Mucosa of rectum (tissue), 2 donors: ENCODE measurements at regions not wholly inside any gene's neighbourhood (a gene's known extent, or its start where the extent isn't known, plus 50 kb on each side); places are given as distances from the start of the nearest gene placed in this dataset.

ENCODE experiments used
- H3K27ac ChIP-seq, 2 donors: one replicate each; pipeline ENCODE4 v1.7.0; 2013; ENCODE audit warnings: inconsistent platforms in 2 of 2, low read depth in 2 of 2, low read length in 2 of 2
- H3K27me3 ChIP-seq, 2 donors: one replicate each; pipeline ENCODE4 v1.7.0; 2013; ENCODE audit warnings: low read length in 2 of 2; ENCODE audit not compliant: control insufficient read depth in 2 of 2, insufficient read depth in 2 of 2
- H3K36me3 ChIP-seq, 2 donors: one replicate each; pipeline ENCODE4 v1.7.0; 2013; ENCODE audit warnings: low read length in 2 of 2; ENCODE audit not compliant: control insufficient read depth in 2 of 2, insufficient read depth in 2 of 2
- H3K4me1 ChIP-seq, 2 donors: one replicate each; pipeline ENCODE4 v1.7.0; 2013; ENCODE audit warnings: low read length in 2 of 2, mild to moderate bottlenecking in 1 of 2; ENCODE audit not compliant: control insufficient read depth in 2 of 2, insufficient read depth in 2 of 2
- H3K4me3 ChIP-seq, 2 donors: one replicate each; pipeline ENCODE4 v1.7.0; 2013; ENCODE audit warnings: low read length in 2 of 2
- H3K9ac ChIP-seq, 2 donors: one replicate each; pipeline ENCODE4 v1.7.0; 2013; ENCODE audit warnings: low read length in 2 of 2, low read depth in 1 of 2, mild to moderate bottlenecking in 1 of 2
- H3K9me3 ChIP-seq, 2 donors: one replicate each; pipeline ENCODE4 v1.7.0; 2013; ENCODE audit warnings: low read length in 2 of 2; ENCODE audit not compliant: control insufficient read depth in 2 of 2
- donor health status: healthy.
- donor health status: Normal muscosa, but diverticular disease.

DNA sequence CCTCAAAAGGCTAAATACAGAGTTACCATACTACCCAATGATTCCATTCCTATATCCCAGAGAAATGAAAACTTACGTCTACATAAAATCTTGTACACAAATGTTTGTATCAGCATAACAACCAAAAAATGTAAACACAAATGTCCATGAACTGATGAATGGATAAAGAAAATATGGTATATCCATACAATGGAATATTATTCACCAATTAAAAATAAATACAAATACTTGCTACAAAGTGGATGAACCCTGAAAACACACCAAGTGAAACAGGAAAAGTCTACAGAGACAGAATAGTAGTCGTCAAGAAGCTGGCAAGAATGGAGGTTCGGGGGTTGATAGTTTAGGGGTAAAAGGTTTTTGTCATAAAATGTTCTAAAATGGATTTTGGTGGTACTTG lies 54.0 kb upstream of the ANKRD28 start:
- Histone ChIP-seq H3K9ac (no peak overlapping the region), H3K9me3 (no peaks in the 10 kb centered on the region), H3K27ac (no peak overlapping the region), H3K4me1 (no peaks in the 10 kb centered on the region), H3K27me3 (no peaks in the 10 kb centered on the region), H3K36me3 (no peaks in the 10 kb centered on the region), H3K4me3 (no peak overlapping the region)

DNA sequence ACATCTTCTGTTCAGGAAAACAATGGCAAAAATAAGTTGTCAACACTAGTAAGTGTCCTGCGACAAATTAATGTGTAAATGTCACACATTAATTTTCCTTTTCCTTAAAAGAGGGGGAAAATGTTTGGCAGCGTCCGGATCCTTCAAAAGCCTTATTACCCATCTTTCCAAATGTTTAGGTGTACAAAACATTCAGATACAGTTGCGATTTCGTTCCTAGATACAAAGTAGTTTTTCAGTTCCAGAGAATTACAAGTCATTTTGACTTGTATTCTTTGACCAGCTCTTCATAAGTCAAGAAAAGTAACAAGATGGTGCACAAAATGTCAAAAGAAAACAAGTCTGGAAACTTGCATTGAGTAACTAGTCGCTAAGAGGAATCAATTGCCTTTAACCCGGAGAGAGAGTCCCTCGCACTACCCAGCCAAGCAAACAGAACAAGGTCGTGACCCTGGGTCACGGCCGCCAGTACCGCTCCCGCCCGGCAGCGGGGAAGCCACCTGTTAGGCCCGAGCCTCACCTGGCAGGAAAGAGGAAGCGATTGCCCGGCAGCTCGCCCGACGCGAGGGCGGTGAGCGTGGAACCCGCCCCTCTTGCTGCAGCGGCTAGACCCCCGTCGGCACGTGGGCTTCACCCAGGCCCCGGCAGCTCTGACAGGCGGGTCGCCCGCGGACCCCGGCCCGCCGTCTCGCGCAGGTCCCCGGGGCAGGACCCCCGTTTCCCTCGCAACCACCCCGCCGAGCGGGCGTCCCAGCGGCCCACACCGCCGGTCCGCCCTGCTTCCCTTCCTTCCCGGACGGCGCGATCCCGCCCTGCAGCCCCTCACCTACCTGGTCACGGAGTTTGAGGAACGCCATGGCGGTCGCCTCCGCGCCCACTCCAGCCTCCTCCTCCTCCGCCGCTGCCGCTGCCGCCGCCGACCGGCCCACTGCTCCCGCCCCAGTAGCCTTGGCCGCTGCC lies 61.0 kb upstream of the ANKRD28 start:
- peak overlapping the region; percentile 75 to 85 for H3K9ac ChIP-seq

DNA sequence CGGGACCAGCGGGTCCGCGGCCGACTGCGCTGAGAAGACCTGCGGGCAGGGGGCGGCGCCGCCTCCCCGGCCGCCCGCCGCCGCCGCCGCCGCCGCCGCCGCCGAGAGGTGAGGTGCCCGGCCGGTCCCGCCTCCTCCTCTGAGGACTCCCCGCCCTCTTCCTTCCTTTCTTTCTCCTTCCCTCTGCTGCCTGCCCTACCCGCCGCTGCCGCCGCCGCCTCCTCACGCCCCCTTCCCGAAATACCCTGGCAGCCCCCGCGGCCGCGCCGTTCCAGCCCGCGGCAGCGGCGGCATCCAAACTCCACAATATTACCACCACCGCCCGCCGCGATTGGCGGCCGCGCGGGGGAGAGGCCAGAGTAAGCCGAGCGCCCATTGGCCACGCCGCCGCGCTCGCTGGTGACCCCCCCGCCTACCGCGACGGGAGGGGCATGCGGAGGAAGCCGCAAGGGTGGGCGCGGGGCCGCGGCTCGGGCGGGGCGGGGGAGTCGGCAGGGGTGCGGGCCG lies 61.8 kb upstream of the ANKRD28 start:
- peak overlapping the region in 1 of 2 donors; percentile 85 for H3K9ac ChIP-seq

More for the DNA sequence above, 61.0 kb upstream of the ANKRD28 start:
- H3K4me3 ChIP-seq = peak overlapping the region; percentile 64 to 80
- H3K9me3 ChIP-seq = no peaks in the 10 kb centered on the region
- H3K36me3 ChIP-seq = no peaks in the 10 kb centered on the region
- no peaks in the 10 kb centered on the region for H3K27me3 ChIP-seq
- H3K27ac ChIP-seq = peak overlapping the region; percentile 86 to 90
- H3K4me1 ChIP-seq = peaks cover 5 to 11% of the 10 kb centered on the region in 2 donors

DNA sequence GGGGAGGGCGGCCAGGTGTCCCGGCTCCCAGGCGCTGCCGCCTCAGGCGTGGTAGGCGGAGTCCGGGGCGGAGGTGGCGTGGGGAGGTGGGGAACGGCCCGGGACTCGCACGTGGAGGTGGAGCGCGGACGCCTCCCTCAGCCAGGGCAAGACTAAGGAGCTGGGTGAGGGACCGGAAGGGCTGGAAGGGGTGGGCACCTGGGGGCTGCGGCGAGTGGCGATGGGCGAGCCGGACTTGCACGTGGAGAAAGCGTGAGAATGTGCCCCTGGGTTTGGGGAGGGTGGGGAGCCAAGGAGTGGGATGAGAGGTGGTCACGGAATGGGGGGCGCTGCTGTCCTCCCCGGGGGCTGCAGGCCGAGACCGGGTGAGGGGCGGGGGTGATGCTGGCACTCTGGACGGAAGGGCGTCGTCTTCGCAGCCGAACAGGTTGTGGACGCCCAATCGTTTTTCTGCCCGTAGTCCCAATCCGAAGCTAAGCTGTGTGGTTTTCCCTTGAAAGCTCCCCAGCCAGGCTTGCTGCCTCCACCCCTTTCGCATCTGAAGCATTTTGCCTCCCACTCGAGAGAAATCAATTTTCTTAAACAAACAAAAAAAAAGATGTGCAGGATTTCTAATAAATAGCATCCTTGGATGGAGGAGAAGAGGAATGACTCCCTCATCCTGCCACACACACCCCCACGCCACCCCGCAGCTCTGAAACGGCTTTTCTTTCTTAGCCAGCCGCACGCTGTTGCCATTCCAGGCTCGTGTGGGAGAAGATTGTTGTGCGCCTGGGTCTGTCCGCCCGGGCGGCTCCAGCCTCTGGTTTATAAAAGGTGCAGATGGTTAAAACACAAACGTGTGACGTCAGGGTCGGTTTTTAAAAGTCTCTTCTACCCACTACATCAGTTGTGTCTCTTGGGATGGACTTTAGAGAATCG lies 62.5 kb upstream of the ANKRD28 start:
- no peaks in the 10 kb centered on the region for H3K27me3 ChIP-seq
- peak overlapping the region; percentile 65 to 79 for H3K4me3 ChIP-seq
- H3K9ac ChIP-seq = peak overlapping the region; percentile 46 to 52
- H3K4me1 ChIP-seq = peaks cover 5 to 11% of the 10 kb centered on the region in 2 donors
- no peaks in the 10 kb centered on the region for H3K36me3 ChIP-seq
- H3K27ac ChIP-seq = peak overlapping the region; percentile 86 to 90
- no peaks in the 10 kb centered on the region for H3K9me3 ChIP-seq

More for the DNA sequence above, 61.8 kb upstream of the ANKRD28 start:
- H3K27ac ChIP-seq = peak overlapping the region; percentile 86 to 90
- H3K4me1 ChIP-seq = peaks cover 5 to 11% of the 10 kb centered on the region in 2 donors
- H3K36me3 ChIP-seq = no peaks in the 10 kb centered on the region
- peak overlapping the region; percentile 64 to 80 for H3K4me3 ChIP-seq
- no peaks in the 10 kb centered on the region for H3K27me3 ChIP-seq
- no peaks in the 10 kb centered on the region for H3K9me3 ChIP-seq

DNA sequence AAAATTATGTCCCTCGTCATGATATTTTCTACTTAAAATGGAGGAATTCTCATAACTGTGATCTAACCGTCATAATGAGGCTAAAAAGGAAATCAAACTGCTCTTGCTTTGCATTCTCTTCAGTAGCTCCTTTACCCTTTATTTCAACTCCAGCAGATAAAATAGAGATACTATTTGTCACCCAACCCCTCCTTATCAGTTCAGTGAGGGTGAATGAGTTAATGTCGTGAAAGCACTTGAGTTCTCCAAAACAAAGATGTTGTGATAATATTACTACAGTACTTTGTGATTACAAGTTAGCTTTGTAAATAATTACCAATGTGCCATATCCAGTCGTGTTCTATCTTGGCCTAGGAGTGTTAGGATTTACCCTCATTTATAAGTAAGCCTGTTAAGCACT lies 63.4 kb upstream of the ANKRD28 start:
- no peak overlapping the region for H3K9ac ChIP-seq
- H3K9me3 ChIP-seq = no peaks in the 10 kb centered on the region
- no peak overlapping the region for H3K4me3 ChIP-seq
- peaks cover 5 to 11% of the 10 kb centered on the region in 2 donors for H3K4me1 ChIP-seq
- H3K27me3 ChIP-seq = no peaks in the 10 kb centered on the region
- H3K36me3 ChIP-seq = no peaks in the 10 kb centered on the region
- H3K27ac ChIP-seq = no peak overlapping the region

DNA sequence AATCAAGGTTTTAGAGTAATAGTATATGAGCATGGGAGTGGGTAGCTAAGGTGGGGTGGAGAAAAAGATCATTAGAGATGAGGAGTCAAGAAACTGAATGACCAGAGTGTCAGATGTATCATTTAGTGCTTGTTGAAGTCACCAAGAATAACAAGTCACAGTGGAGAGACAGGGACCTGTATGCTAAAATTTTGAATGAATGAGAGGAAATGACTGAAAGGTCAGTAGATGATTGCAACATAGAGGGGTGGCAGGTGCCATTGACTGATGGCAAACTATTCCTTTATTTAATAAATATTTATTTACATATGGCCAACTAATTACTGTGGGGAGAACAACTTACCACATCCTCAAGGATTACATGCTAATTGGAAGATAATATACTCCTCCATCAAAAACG lies 75.0 kb upstream of the ANKRD28 start:
- no peaks in the 10 kb centered on the region for H3K4me1 ChIP-seq
- no peak overlapping the region for H3K9ac ChIP-seq
- H3K9me3 ChIP-seq = no peaks in the 10 kb centered on the region
- no peak overlapping the region for H3K27ac ChIP-seq
- no peaks in the 10 kb centered on the region for H3K27me3 ChIP-seq
- H3K4me3 ChIP-seq = no peak overlapping the region
- H3K36me3 ChIP-seq = no peaks in the 10 kb centered on the region

DNA sequence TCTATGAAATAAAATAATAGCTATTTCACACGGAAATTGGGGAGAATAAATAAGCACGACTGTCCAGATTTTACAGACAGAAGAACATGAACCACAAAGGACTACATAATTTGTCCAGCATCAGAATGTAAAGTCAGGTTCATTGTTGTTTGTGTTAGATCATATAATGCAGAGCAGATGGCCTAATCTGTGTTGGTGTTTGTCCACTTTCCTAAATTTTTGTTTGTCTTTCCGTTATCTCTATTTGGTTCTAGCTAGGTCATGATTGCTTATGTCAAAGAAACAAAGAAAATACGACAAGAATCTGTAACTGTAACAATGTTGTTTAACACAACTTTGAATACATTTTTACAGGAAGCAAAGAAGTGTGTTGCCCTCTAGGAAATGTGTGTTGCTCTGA lies 75.6 kb upstream of the ANKRD28 start:
- Histone ChIP-seq H3K9me3 (no peaks in the 10 kb centered on the region), H3K27ac (no peak overlapping the region), H3K9ac (no peak overlapping the region), H3K4me1 (no peaks in the 10 kb centered on the region), H3K27me3 (no peaks in the 10 kb centered on the region), H3K36me3 (no peaks in the 10 kb centered on the region), H3K4me3 (no peak overlapping the region)

DNA sequence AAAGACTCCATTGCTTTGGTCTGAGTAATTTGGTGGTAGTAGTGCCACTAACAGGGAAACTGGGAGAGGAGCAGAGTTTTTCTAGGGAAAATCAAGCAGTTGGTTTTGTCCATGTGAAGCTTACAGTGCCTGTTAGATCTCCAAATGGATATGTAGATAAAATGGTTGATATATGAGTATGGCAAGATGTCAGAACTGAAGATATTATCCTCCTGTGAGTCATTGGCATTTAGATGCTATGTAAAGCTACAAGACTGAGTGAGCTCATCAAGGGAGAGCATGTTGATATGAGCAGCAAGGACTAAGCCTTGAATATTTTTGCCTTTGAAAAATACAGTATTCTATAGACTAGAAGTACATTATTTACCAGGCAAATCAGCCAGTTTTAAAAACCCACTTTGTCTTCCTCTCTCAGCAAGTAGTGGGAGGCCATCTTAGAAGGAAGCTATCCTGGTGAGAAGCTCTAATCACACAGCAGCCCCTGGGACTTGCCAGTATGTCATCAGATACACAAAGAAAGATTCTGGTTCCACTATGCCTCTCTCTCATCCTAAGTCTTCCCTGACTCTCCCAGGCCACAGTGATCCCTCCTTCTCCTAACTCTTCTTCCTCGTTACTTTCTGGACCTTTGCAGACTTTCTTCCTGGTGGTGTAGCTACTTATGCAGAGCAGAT lies 77.4 kb upstream of the ANKRD28 start:
- Histone ChIP-seq H3K27ac (no peak overlapping the region), H3K36me3 (no peaks in the 10 kb centered on the region), H3K27me3 (no peaks in the 10 kb centered on the region), H3K9me3 (no peaks in the 10 kb centered on the region), H3K9ac (no peak overlapping the region), H3K4me1 (no peaks in the 10 kb centered on the region), H3K4me3 (no peak overlapping the region)

DNA sequence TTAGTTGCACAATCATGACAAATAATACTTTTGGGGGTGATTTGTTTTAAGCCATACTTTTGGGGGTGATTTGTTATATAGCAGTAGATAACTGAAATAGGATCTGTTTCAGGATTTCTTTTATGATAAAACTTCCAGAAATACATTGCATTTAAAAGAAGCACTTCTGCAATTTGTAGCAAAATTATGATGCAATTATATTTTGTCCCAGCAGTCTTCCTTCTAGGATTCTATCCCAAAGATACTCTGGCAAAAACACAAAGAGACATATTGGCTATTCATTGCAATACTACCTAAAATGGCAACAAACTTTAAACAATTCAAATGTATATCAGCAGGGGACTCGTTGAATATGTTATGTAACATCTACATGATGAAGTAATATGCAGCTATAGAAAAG lies 78.9 kb upstream of the ANKRD28 start:
- H3K27ac ChIP-seq = no peak overlapping the region
- H3K9ac ChIP-seq = no peak overlapping the region
- H3K4me3 ChIP-seq = no peak overlapping the region
- H3K36me3 ChIP-seq = no peaks in the 10 kb centered on the region
- no peaks in the 10 kb centered on the region for H3K4me1 ChIP-seq
- H3K27me3 ChIP-seq = no peaks in the 10 kb centered on the region
- no peaks in the 10 kb centered on the region for H3K9me3 ChIP-seq
